Inflammatory macrophage treated with lipopolysaccharide for 1 hour (primary cell): ENCODE measurements at regions not wholly inside any gene's neighbourhood (a gene's known extent, or its start where the extent isn't known, plus 50 kb on each side); places are given as distances from the start of the nearest gene placed in this dataset.

Source experiments
- DNase-seq, 2 donors: peaks; one replicate each; pipeline ENCODE4 v3.0.0-alpha.2; 2020 to 2022

DNA sequence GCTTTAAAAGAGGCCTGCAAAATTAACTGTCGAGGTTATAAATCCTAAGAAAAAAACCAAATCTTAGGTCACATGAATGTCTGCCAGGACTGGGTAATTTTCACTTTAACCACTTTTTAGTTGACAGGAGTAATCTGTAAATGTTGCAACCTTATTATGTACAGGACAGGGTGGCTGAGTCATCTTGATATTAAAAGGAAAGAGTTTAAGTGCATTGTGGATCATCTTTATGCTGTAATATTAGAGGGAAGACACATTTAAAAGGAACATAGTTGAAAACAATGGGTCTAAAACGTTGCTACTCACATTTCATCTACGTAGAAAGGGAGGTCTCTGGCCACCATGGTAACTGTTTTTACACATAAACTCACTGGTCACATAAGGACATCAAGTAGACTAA, 115.5 kb downstream of the LSMEM1 start:
- no peak for DNase-seq

GRCh38 chr7:112596981-112597380, 116.2 kb downstream of the LSMEM1 start:
- no peak for DNase-seq

GRCh38 chr7:112603673-112604072, 122.9 kb downstream of the LSMEM1 start:
- no peak for DNase-seq

DNA sequence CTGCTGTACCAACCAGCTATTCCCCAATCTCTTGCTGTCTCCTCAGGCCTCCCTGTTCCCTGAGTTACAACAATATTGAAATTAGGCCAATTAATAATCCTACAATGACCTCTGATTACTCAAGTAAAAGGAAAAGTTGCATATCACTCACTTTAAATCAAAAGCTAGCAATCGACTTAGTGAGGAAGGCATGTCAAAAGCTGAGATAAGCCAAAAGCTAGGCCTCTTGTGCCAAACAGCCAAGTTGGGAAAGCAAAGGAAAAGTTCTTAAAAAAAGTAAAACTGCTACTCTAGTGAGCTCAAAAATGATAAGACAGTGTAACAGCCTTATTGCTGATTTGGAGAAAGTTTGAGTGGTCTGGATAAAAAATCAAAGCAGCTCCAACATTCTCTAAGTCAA, 129.8 kb downstream of the LSMEM1 start:
- no peak for DNase-seq

DNA sequence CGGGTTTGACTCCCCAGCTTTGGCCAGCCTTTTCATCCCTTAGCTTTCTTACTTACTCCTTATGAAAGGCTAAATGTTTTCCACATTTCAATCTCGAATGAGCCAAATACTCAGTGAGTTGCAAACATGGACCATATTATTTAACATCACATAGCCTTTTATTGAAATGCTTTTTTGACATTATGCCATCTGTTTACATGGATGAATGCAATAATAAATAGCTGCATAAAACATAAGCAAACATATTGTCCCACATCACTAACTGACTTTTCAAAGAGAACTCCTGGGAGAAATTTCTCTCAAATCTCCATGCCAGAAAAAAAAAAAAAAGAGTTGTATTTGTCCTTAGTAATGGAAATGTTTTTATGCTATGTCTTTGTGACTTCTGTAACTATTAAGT, 134.9 kb downstream of the LSMEM1 start:
- no peak for DNase-seq

- no peak for DNase-seq
These were observed 135.5 kb downstream of the LSMEM1 start for GRCh38 chr7:112616295-112616694.

- no peak for DNase-seq
These were observed 138.6 kb downstream of the LSMEM1 start for GRCh38 chr7:112619343-112619742.

DNA sequence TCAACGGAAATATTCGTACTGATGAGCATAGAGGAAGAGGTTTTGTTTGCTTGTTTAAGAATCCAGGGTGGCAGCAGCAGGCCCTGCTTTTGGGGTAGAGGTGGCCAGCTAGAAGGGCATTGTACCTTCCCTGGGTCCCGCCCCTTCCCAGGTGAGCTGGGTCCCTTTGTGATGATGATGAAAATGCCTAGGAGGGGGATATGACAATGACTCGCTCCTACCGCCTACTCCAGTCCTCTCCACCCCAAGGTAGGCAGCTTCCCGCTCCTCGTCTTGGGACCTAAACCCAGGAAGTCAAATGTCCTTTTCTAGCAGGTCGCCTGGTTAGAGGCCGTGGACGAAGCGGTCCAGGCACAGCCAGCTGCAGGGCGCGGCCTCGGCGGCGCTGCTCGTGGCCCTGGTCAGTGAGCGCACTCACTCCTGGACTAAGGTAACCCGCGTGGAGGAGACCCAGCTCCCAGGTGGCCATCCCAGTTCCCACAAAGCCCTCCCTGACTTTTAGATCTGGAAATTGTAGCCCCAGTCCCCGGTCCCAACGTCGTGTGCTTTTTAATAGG, 141.4 kb downstream of the LSMEM1 start:
- no peak for DNase-seq

DNA sequence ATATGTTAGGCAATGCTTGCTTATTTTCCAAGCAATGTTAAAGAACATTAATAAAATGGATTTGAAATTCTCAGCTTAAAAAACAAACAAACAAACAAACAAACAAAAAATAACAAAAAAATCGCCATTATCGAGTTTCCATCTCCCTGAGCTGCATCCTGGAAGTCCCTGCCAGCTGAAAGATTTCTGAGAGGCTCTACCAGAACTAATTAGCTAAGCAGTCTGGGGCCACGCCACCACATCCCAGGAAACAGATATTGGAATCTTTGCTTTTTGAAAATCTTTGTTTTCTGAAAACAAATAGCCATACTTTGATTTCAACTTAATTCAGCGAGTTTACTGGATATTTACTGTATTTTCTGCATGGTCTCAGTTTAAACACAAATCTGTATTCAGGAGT, 143.6 kb downstream of the LSMEM1 start:
- no peak for DNase-seq

- DNase-seq, result no peak
These were observed 149.8 kb downstream of the LSMEM1 start for GRCh38 chr7:112630565-112630964.

DNA sequence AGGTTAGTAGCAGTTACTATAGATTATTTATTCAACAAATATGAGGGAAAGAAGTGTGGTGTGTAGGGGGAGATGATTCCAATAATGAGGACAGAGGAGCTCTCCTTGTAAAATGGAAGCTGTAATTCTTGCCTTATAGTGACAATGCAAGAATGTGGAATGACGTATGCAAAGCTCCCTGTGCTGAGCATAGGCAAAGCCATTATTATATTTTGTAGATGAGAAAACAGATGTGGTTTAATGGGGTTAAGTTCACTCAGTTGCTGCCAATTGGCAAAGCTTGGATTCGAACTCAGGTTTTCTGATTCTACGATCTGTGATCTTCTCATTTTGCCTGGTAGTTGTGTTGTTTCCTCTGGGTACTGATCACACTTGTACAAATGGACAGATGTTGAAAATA, 153.3 kb downstream of the LSMEM1 start:
- no peak for DNase-seq

DNA sequence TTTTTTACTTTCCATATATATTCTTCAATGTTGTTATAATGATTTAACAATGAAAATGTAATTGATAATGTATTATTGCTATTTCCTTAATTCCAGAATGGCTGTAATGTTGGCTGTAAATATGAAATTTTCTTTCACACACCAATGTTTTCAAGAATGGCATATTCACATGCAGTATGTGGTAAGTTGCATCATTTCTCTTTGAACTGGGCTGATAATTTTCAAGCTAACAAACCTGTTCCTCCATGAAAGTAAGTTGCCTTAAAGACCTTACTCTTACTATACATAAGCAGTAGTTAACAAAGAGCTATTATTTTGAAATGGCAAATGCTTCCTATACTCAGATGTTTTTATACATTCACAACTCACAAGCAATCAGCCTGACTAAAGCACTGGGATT, 154.5 kb downstream of the TMEM168 start:
- DNase-seq, result no peak

DNA sequence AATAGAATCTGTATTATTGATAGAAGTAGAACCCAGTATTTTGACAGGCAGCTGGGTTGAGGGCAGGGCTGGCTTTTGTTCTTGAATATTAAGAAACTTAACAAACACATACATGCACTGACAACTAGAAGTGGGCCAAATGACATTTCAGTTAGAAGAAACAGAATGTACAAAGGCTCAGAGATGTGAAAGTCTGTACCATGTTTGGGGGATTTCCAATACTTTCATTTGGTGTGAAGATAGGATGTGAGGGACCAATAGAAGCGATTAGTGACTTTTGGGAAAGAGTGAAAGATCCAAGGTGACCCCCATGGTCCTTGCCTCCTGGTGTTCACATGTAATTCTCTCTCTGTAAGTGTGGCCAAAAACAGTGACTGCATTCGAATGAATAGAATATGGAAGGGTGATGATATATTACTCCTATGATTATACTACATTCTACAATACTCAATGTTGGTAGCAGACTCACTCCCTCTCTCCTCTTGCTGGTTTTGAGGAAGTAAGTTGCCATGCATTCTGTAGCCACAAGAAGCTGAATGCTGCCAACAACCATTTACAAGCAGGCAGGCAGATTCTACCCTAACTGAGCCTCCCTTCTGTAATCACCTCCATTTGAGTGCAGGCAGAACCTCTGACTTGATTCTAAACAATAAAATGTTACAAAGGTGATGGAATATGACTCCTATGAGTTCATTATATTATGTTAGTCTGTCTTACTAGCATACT, 151.4 kb downstream of the TMEM168 start:
- no peak for DNase-seq

GRCh38 chr7:112640685-112641084, 149.5 kb downstream of the TMEM168 start:
- DNase-seq, result no peak

DNA sequence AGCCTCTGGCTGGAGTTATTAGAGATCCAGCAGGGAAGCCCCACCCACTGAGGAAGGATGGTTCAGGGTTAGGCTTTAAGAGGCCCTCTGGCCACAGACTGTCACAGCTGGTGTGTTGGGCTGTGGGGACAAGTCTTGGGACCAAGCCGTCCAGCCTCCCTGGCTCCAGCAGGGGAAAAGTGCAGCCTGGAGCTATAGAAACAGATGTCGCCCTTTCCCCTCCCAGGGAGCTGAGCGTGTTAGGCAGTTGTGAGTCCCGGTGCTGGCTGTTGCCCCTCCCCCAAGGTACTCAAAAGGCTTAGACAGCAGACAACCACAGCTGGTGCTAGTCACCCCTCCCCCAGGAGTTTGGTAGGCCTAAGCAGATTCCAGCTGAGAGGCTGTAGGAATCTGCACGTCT, 143.4 kb downstream of the TMEM168 start:
- DNase-seq, result no peak

DNA sequence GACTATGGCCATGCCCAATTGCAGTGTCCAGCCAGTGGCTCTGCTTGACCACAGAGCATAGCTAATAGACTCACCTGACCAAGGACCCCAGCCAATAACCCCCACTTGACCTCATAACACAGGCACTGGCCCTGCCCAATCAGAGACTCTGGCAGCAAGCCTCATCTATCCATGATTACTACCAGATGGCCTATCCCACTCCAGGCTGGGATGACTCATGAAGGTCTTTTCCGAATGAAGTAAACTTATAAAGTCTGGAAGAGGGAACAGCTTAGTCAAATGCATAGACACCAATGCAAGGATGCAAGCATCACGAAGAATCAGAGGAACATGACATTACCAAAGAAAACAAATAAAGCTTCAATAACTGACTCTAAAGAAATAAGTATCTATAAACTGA, 141.4 kb downstream of the TMEM168 start:
- DNase-seq, result no peak

GRCh38 chr7:112649560-112649959, 140.6 kb downstream of the TMEM168 start:
- no peak for DNase-seq

DNA sequence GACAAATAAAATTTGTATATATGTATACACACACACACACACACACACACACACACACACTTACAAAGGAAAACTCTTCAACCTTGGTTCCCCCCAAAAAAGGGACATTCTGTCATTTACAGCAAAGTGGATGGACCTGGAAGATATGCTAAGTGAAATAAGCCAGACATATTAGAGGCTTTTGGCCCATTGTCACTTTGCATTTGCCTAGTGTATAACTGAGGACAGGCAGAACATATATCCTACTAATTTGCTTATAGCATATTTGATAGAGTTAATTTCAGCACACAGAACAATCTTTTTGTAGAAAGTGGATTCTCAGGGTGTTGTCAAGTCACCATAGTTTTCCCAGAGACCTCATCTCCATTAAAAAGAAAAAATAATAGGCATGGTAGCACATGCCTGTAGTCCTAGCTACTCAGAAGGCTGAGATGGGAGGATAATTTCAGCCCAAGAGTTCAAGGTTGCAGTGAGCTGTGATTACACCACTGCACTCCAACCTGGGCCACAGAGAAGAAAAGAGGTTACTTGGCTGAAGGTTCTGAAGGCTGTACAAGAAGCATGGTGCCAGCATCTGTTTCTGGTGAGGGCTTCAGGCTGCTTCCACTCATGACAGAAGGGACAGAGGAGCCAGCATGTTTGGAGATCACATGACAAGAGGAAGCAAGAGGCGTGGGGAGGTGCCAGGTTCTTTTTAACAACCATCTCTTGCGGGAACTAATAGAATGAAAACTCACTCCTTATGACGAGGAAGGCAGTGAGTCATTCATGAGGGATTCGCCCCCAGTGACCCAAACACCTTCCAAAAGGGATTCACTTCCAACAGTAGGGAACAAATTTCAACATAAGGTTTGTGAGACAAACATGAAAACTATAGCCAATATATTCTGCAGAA, 135.6 kb downstream of the TMEM168 start:
- no peak for DNase-seq

DNA sequence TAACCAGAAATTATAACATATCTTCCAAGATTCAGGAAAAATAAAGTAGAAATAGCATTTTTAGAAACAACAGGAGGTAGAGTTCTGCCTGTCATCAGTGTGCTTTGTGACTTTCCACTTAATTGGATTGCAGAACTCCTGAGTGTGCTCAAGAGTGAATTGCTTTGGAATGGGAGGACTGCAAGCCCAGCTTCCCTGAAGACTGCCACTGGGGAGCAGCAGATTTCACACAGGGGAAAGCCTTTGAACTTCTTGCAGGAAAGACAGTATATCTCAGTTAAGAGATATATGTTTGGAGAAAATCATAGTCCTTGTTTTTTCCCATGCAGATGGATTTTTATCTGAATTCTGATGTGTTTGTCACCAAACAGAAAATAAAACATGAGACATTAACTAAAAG, 124.5 kb downstream of the TMEM168 start:
- DNase-seq, result no peak

GRCh38 chr7:112668561-112668960, 121.6 kb downstream of the TMEM168 start:
- DNase-seq, result no peak

- no peak for DNase-seq
These were observed 120.9 kb downstream of the TMEM168 start for GRCh38 chr7:112669306-112669705.

GRCh38 chr7:112670193-112670592, 120.0 kb downstream of the TMEM168 start:
- no peak for DNase-seq

GRCh38 chr7:112678626-112679025, 111.6 kb downstream of the TMEM168 start:
- DNase-seq, result no peak
